HS-5 (cell line): ENCODE measurements at regions not wholly inside any gene's neighbourhood (a gene's known extent, or its start where the extent isn't known, plus 50 kb on each side); places are given as distances from the start of the nearest gene placed in this dataset.
"Not testable (repeated sequence)": the region's sequence is repeated elsewhere in the genome, so short reads cannot be mapped to it uniquely, and the experiment has no call there.

ENCODE experiments used
- DNase-seq: peaks from one replicate; pipeline ENCODE4 v3.0.0-alpha.2; 2012; ENCODE audit warnings: low read depth

DNA sequence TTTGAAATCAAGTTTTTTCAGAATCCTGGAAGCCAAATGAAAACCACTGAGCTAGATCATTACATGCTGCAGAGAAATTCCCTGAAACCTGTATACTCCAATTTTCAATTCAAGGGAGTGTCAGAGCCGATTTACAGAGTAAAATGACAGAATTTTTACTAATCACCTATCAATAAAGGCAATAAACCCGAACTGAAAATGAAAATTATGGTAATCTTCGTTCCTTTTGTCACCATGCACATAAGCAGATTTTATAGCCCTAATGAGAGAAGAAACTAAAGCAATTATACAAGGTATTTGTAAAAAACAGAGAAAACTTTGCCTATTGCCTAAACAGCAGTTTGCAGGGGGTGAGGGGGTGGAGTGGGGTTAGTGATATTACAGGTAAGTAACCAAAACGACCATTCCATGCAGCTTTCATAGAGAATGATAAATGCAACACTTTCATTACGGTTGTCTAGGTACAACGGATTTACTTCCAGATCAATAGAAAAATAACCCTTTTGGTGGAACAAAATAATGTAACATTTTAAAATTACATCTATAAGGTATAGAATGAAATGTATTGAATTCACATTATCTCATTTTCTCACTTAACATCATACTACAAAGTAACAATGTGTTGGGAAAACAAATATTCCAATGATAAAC is 115.2 kb upstream of the BEND6 start:
- DNase-seq = no peak

- DNase-seq = no peak
These were observed 115.9 kb upstream of the BEND6 start for GRCh38 chr6:56838965-56839364.

- DNase-seq = no peak
These were observed 116.8 kb upstream of the BEND6 start for GRCh38 chr6:56838016-56838555.

GRCh38 chr6:56837322-56837894 is 117.5 kb upstream of the BEND6 start:
- no peak for DNase-seq

- no peak for DNase-seq
These were observed 119.3 kb upstream of the BEND6 start for GRCh38 chr6:56835612-56836011.

DNA sequence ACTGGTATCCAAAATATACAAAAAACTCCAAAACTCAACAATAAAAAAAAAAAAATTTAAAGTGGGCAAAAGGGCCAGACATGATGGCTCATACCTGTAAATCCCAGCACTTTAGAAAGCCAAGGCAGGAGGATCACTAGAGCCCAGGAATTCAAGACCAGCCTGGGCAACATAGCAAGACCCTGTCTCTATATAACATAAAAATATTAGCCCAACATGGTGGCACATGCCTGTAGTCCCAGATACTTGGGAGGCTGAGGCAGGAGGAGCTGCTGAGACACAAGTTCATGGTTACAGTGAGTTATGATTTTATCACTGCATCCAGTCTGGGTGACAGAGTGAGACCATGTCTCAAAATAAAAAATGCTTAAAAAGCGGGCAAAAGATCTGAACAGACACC is 121.0 kb upstream of the BEND6 start:
- no peak for DNase-seq

DNA sequence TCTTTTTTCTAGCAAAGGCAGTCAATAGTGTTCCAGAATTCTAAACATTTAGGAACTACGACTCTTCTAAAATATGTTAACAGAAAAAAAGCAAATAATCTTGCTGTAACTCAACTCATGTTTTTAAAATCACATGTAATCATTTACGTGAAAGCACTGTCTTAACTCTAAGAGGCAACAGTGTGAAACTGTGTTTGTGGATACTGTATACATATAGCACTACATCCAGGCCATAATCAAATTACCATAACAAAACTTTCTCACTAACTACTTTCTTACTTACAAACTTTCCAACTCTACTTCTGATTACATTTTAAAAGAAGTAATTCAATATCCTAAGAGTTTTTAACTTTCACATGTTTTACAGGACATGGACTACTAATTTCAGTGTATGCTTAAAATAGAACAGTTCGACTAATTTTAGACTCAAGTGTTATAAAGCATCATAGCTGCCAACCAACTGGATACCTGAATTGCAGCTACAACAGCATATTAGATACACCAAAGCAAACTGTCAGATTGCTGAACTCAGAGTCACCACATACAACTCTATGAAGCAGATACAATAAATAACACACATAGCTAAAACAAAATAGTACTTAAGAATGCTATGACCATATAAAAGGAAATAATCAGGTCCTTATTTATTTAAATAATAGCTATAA is 121.6 kb upstream of the BEND6 start:
- no peak for DNase-seq

DNA sequence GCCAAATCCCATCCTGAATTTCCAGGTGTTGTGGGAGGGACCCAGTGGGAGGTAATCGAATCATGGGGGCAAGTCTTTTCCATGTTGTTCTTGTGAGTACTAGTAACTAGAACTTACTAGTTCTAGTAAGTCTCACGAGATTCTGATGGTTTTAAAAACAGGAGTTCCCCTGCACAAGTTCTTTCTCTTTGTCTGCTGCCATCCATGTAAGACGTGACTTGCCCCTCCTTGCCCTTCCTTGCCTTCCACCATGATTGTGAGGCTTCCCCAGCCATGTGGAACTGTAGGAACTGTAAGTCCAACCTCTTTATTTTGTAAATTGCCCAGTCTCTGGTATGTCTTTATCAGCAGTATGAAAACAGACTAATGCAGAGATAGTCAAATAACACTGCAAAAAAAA is 122.7 kb upstream of the BEND6 start:
- no peak for DNase-seq

DNA sequence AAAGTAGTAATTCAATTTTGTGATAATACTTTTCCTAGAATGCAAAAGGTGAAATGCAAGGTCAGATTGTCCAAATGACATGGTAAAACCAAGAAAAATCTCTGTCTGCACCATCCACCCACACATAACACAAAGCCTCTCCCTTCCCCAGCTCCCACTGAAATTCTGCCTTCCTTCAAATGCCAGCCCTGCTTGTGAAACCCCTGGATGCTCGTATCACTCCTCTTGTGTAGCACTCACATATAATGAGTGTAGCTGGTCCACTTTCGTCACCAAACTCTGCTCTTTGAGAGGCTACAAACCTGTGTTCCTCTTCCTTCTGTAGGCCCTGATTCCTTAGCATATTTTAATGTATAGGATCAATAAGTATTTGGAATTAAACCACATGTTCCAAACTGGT is 123.6 kb upstream of the BEND6 start:
- no peak for DNase-seq

DNA sequence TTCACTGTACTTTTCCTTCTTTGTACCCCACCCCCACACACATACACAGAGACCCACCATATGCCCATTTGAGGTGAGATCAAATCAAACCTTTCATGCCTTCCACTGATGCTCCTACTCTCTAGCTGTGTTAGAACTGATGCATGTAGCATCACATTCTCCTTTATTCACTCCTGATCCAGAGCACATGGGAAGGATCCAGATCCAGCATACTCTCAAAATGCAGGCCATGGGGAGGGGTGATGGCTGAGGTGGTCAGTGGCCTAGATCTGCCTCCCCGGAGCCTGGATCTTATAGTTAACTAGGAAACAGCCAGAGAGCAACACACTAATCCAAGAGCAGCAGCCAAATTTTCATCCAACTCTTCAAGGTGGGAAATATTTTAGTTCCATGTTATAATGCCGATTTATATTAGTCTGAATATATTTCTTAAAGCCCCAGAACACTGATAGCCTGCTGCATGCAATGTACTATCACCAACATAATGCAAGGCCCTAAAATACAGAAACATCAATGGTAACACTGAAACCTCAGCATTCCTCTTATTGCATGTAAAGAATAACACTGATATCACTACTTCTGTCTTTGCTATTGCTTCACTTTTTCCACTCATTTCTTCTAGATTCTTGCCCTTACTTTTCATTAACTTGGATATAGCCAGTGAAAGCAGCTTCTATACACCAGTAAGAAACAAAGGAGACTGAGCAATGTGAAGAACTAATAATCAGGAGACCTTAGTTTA is 126.8 kb upstream of the BEND6 start:
- DNase-seq = no peak

DNA sequence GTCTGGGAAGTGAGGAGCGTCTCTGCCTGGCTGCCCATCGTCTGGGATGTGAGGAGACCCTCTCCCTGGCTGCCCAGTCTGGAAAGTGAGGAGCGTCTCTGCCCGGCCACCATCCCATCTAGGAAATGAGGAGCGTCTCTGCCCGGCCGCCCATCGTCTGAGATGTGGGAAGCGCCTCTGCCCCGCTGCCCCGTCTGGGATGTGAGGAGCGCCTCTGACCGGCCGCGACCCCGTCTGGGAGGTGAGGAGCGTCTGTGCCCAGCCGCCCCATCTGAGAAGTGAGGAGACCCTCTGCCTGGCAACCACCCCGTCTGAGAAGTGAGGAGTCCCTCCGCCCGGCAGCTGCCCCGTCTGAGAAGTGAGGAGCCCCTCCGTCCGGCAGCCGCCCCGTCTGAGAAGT is 130.5 kb upstream of the BEND6 start:
- not testable (repeated sequence) for DNase-seq

- no peak for DNase-seq
These were observed 133.9 kb upstream of the BEND6 start for GRCh38 chr6:56821005-56821432.

DNA sequence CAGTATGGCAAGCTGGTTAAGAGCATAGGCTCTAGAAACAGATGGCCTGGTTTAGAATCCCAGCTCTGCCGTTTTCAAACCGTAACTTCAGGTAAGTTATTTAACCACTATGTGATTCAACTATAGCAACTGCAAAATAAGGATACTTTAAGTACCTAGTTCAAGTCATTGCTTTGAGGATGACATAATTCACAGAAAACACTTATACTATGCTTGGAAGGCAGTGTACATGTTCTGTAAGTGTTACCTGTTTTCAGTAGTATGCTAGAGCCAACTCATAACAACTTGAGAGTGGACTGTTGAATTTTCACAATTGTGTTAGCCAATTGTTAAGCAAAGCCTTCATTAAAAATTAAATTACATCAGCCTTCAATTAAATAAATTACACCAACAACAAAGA is 134.8 kb upstream of the BEND6 start:
- DNase-seq = no peak

DNA sequence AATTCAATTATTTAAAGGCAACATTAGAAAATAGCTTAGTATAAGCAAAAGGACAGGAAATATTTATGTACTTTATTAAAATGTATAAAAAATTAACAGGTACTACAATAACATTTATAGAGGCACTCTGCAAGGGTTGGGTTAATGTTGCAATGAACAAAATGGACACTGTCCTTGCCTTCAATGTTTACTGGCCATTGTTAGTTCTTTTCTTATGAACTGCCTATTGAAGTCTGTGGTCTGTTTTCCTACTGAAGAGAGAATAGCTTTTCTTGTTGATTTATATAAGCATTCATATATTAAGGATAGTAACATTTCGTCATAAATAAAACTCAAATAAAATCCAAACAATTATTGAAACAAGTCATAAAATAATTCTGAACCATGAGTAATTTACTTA is 135.3 kb upstream of the BEND6 start:
- DNase-seq = no peak

GRCh38 chr6:56816370-56816769 is 138.5 kb upstream of the BEND6 start:
- DNase-seq = no peak

DNA sequence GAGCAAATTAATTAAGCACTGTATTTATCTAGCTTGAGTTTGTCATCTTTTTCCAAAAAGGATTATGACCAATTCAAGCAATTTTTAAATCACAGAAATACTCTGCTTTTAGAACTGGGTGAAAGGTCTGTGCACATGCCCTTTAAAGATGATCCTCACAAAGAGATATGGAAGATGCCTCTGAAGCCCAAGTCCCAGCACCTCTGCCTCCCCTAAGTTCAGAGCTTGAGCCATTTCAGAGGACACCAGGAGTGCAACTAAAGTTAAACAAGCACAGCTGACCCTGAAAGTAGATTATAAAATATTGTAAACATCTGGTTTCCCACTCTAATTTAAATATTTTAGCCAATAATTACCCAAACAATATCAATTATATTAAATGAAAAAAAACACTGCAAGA is 139.5 kb upstream of the BEND6 start:
- DNase-seq = no peak

DNA sequence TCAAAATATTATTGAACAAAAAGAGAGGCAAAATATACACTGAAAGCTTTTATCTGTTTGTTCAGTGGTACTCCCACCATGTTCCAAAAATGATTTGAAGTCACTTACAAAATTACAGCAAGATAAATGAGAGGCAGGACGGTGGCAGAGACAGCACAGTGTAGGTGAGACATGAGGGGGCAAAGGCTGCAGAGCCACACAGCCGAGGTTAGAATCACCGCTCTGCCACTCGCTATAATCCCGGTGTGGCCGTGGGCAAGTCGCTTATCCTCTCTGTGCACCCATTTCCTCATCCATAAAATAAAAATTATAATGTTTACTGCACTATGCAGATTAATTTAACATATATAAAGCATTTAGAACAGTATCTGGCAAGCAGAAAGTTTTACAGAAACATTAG is 140.1 kb upstream of the BEND6 start:
- DNase-seq = no peak

DNA sequence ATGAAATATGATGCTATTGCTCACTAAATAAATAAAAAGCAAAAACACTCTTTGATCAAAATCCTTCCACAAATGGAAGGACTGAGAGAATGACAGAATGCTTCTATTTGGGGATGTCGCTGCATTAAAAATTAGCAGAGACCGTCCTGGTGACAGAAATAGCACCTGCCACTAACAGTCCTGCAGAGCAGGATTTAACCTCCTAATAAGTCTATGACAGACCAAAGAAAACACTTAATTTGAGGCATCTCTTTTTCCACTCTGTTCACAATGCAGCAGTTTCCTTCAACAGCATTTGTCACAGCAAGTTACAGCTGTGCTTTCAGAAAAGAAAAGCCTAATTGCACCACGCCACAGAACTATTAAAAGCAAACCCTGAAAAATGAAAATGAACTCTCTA is 140.6 kb upstream of the BEND6 start:
- no peak for DNase-seq

DNA sequence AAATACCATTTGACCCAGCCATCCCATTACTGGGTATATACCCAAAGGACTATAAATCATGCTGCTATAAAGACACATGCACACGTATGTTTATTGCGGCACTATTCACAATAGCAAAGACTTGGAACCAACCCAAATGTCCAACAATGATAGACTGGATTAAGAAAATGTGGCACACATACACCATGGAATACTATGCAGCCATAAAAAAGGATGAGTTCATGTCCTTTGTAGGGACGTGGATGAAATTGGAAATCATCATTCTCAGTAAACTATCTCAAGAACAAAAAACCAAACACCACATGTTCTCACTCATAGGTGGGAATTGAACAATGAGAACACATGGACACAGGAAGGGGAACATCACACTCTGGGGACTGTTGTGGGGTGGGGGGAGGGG is 142.1 kb upstream of the BEND6 start:
- not testable (repeated sequence) for DNase-seq

DNA sequence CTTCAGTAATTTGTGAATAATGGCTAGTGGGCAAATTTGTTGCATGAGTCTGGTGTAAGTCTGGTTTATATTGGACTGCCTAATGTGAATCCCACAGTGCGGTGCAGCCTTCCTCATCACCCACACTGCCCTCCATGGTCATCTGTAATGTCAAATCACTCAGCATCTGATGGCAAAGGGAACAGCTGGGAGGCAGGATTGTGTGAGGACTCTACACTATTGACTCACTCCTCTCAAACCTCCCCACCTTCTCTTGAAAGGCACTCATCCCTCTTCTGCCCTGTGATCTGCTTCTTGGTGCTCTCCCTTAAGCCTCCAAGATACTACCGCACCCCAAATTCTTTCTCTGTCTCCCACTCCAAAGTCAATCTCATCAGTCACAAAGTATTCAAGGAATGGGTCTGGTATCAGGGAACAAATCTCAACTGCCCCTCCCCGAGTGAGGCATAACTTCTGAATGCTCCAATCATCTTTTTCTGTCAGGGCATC is 146.0 kb upstream of the BEND6 start:
- peak; percentile 42 for DNase-seq

- DNase-seq = no peak
These were observed 146.9 kb upstream of the BEND6 start for GRCh38 chr6:56807989-56808337.

DNA sequence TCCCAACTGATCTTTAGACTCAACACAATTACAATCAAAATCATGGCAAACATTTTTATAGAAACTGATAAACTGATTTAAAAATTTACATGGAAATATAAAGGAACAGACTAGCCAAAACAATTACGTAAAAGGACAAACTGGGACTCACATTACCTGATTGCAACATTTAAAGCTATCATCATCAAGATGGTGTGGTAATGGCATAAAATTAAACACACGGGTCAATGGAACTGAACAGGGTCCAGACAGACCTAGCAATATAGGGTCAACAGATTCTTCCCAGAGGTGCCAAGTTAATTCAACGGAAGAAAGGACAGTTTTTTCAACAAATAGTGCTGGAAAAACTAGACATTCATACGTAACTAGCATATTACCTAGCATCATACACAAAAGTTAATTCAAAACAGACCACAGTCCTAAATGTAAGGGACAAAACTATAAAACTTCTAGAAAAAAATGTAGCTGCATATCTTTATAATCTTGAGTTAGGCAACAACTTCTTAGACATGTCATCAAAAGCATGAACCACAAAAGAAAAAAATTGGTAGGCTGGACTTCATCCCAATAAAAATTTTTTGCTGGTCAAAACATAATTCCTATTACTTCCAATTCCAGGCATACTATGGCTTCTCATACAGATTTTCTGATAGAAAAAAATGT is 147.4 kb upstream of the BEND6 start:
- no peak for DNase-seq
